GM13977 (cell line): ENCODE measurements at regions not wholly inside any gene's neighbourhood (a gene's known extent, or its start where the extent isn't known, plus 50 kb on each side); places are given as distances from the start of the nearest gene placed in this dataset.

Source experiments
- DNase-seq: peaks from one replicate; pipeline ENCODE4 v3.0.0; 2012; ENCODE audit warnings: low spot score
- CTCF ChIP-seq: IDR thresholded peaks from 2 replicates; pipeline ENCODE4 v1.5.1; 2012; ENCODE audit warnings: mild to moderate bottlenecking, control low read depth; ENCODE audit not compliant: insufficient read depth; ENCODE audit errors: extremely low read depth, missing control alignments
- in situ Hi-C: fragments of 300-500 bp; cut with MboI; formaldehyde crosslinking; loops from one replicate; pipeline ENCODE4 v1.12.0; 2022; ENCODE audit warnings: low sequenced_read_pairs, low pct_unique_long_range_greater_than_20kb, mixed read lengths, inconsistent platforms; ENCODE audit not compliant: unreplicated experiment

GRCh38 chrX:74242050-74242449 is 61.9 kb upstream of the ZCCHC13 start:
- in situ Hi-C loops = no loop called here
- no peak for TF ChIP-seq CTCF
- DNase-seq = no peak

- in situ Hi-C loops = no loop called here
- no peak for DNase-seq
- no peak for TF ChIP-seq CTCF
Observed at GRCh38 chrX:74238771-74239170, 65.2 kb upstream of the ZCCHC13 start.

GRCh38 chrX:74234818-74235217 is 69.2 kb upstream of the ZCCHC13 start:
- no peak for TF ChIP-seq CTCF
- in situ Hi-C loops = no loop called here
- no peak for DNase-seq

DNA sequence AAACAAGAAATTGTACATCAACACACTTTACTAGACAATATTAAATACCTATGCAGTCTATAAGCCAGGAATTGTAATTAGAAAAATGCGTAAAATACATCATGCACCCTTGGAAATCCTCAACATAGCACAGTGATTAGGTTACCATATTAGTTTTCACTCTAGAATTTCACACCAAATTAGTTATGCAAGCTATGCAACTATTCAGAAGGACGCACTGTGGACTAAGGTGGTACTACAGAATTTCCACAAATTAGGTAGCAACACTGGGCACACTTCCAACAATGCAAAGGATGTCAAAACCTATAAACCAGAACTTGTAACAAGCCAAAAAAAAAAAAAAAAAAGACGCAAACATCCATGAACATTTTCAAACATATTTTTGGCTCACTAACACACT is 71.1 kb upstream of the ZCCHC13 start:
- in situ Hi-C loops = no loop called here
- no peak for DNase-seq
- no peak for TF ChIP-seq CTCF

DNA sequence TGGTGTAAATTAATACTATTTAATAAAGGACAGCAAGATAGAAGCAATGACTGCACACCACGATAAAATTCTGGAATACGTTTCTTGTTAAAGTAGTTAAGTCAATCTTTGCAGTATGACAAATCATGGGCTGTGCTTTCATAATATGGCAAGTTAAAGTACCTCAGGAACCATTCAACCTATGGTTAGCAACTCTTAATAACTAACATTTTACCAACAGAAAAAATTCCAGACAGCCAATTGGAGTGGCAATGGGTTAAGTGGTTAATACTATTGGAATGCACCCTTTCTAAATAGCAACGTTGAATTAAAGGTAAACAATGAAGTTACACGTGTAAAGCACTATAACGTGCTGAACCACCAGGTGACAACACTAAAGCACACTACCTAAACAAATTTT is 72.4 kb upstream of the ZCCHC13 start:
- in situ Hi-C loops = no loop called here
- no peak for TF ChIP-seq CTCF
- no peak for DNase-seq

GRCh38 chrX:74230094-74230493 is 73.9 kb upstream of the ZCCHC13 start:
- in situ Hi-C loops = no loop called here
- no peak for DNase-seq
- no peak for TF ChIP-seq CTCF

DNA sequence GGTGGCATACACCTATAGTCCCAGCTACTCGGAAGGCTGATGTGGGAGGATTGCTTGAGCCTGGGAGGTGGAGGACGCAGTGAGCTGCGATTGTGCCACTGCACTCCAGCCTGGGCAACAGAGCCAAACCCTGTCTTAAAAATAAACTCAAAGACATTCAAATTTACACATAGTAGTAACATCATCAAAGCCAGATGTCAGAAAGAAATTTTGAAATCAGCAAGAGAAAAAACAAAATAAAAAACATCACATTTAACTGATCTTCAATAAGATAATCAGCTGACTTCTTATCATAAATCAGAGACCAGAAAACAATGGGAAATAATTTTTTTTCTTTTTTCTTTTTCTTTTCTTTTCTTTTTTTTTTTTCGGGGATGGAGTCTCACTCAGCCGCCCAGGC is 78.9 kb upstream of the ZCCHC13 start:
- no peak for TF ChIP-seq CTCF
- in situ Hi-C loops = no loop called here
- DNase-seq = no peak
